HG02642 (cell line): ENCODE measurements at regions not wholly inside any gene's neighbourhood (a gene's known extent, or its start where the extent isn't known, plus 50 kb on each side); places are given as distances from the start of the nearest gene placed in this dataset.
A peak's percentile ranks its signal among the peaks of the same experiment; 100 is the strongest.
"Not testable (repeated sequence)": the region's sequence is repeated elsewhere in the genome, so short reads cannot be mapped to it uniquely, and the experiment has no call there.

Experiments
- ATAC-seq: cut with Tn5 transposase; IDR thresholded peaks from one replicate; pipeline ENCODE4 v1.9.1; 2021; ENCODE audit warnings: mild to moderate bottlenecking; ENCODE audit not compliant: unreplicated experiment, poor library complexity

GRCh38 chr4:79181190-79181589 lies 144.7 kb downstream of the NAA11 start:
- no peak for ATAC-seq

GRCh38 chr4:79178760-79179159 lies 147.1 kb downstream of the NAA11 start:
- no peak for ATAC-seq

- no peak for ATAC-seq
Measured at GRCh38 chr4:79177388-79177787, 148.5 kb downstream of the NAA11 start.

- no peak for ATAC-seq
Measured at GRCh38 chr4:79176351-79176750, 149.5 kb downstream of the NAA11 start.

- ATAC-seq = no peak
Measured at GRCh38 chr4:79175716-79176115, 150.1 kb downstream of the NAA11 start.

- ATAC-seq = no peak
Measured at GRCh38 chr4:79174490-79175252, 151.2 kb downstream of the NAA11 start.

- no peak for ATAC-seq
Measured at GRCh38 chr4:79173186-79173585, 152.7 kb downstream of the NAA11 start.

GRCh38 chr4:79170077-79170476 lies 155.8 kb downstream of the NAA11 start:
- ATAC-seq = no peak

- no peak for ATAC-seq
Measured at GRCh38 chr4:79164907-79165610, 160.8 kb downstream of the NAA11 start.

GRCh38 chr4:79163981-79164490 lies 161.8 kb downstream of the NAA11 start:
- peak; percentile 46 for ATAC-seq

GRCh38 chr4:79160962-79161361 lies 164.9 kb downstream of the NAA11 start:
- no peak for ATAC-seq

- not testable (repeated sequence) for ATAC-seq
Measured at GRCh38 chr4:79158705-79159104, 167.2 kb downstream of the NAA11 start.

- no peak for ATAC-seq
Measured at GRCh38 chr4:79155336-79155735, 170.5 kb downstream of the NAA11 start.

- no peak for ATAC-seq
Measured at GRCh38 chr4:79150820-79151416, 174.9 kb downstream of the NAA11 start.

GRCh38 chr4:79148369-79148768 lies 177.5 kb downstream of the NAA11 start:
- no peak for ATAC-seq

GRCh38 chr4:79147251-79147650 lies 178.6 kb downstream of the NAA11 start:
- ATAC-seq = no peak

GRCh38 chr4:79141530-79141929 lies 184.3 kb downstream of the NAA11 start:
- no peak for ATAC-seq

GRCh38 chr4:79134767-79135166 lies 191.1 kb downstream of the NAA11 start:
- ATAC-seq = no peak

- ATAC-seq = no peak
Measured at GRCh38 chr4:79132826-79133225, 193.0 kb downstream of the NAA11 start.

- no peak for ATAC-seq
Measured at GRCh38 chr4:79121875-79122358, 182.7 kb upstream of the PAQR3 start.

- no peak for ATAC-seq
Measured at GRCh38 chr4:79121223-79121622, 182.0 kb upstream of the PAQR3 start.
